HPDE6-E6E7 (cell line): ENCODE measurements at regions not wholly inside any gene's neighbourhood (a gene's known extent, or its start where the extent isn't known, plus 50 kb on each side); places are given as distances from the start of the nearest gene placed in this dataset.
"Not testable (repeated sequence)": the region's sequence is repeated elsewhere in the genome, so short reads cannot be mapped to it uniquely, and the experiment has no call there.

Source experiments
- DNase-seq: peaks from one replicate; pipeline ENCODE4 v3.0.0; 2011; ENCODE audit warnings: missing footprints; ENCODE audit errors: extremely low spot score

DNA sequence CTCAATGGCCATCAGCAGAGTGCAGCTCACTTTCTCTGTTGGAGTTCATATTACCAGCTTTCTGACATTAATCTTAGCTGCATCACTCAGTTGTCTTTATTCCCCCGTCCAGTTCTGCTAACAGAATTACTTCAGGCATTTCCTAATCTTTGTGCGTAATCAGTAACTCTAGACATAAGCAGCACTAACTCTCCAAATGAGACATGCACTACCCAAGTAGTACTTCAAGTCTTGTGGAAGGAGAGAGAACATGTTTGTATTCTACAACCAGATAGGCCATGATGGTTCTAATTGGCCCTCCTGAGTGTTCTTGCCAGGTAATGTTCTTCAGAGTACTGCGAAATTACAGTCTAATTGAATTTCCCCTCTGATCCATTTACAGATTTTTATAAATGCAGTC, 448.5 kb upstream of the RPS6KA3 start:
- no peak for DNase-seq

- DNase-seq = no peak
Measured at GRCh38 chrX:20712811-20713210, 446.1 kb upstream of the RPS6KA3 start.

GRCh38 chrX:20711366-20711765, 444.7 kb upstream of the RPS6KA3 start:
- no peak for DNase-seq

- DNase-seq = no peak
Measured at GRCh38 chrX:20693078-20693477, 426.4 kb upstream of the RPS6KA3 start.

- no peak for DNase-seq
Measured at GRCh38 chrX:20686256-20686655, 419.5 kb upstream of the RPS6KA3 start.

GRCh38 chrX:20685652-20686051, 418.9 kb upstream of the RPS6KA3 start:
- DNase-seq = no peak

GRCh38 chrX:20681683-20682082, 415.0 kb upstream of the RPS6KA3 start:
- DNase-seq = no peak

DNA sequence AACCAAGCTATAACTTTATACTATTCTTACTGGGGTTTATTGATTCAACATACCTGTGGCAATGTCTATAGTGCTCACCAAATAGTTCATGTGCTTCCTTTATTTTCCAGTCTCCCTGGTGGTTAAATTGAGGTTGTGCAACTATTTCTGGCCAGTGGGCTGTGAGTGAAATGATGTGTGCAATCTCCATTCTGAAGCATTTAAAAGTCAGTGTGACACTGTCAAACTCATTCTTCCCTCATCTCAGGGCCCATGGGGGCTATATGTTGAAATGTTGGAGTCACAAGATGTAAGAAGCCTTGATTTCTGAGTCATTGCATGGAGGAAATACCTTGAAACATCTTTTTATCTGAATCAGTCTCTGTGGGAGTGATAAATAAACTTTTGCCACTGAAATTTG, 414.3 kb upstream of the RPS6KA3 start:
- no peak for DNase-seq

- DNase-seq = no peak
Measured at GRCh38 chrX:20672476-20672875, 405.8 kb upstream of the RPS6KA3 start.

- not testable (repeated sequence) for DNase-seq
Measured at GRCh38 chrX:20671746-20672145, 405.0 kb upstream of the RPS6KA3 start.

DNA sequence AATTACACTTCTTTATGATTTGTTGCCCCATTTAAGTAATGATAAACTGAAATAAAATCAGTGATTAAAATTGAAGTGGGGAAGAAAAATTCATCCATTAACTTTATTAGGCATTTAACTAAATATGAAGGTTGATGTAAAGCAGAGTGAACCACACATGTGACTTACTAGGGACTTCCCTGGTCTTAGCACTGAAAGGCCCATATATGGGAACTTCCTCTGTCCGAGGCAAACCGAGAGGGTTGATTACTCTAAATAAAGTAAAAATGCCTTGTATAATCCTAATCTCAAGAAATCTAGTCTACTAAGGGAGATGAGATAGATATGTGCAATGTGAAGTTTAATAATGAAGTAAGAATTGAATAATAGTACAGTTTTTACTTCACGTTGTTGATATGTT, 403.9 kb upstream of the RPS6KA3 start:
- no peak for DNase-seq

DNA sequence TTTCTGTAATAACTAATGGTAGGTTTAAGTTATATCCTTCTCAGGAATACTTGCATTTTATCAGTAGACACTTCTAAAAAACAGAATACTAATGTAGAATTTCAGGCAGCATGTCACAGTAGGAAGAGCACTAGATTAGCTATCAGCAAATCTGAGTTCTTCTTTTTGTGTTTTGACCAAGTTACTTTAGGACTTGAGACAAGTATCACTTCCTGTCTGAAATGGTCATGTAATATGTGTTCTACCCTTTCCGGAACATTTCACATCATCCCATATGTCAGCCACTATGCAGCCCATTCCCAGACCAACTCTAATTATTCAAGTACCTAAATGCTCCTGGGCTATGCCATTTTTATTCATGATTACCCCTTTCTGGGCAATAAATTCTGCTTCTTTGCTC, 401.8 kb upstream of the RPS6KA3 start:
- no peak for DNase-seq

- DNase-seq = no peak
Measured at GRCh38 chrX:20666331-20666730, 399.6 kb upstream of the RPS6KA3 start.

DNA sequence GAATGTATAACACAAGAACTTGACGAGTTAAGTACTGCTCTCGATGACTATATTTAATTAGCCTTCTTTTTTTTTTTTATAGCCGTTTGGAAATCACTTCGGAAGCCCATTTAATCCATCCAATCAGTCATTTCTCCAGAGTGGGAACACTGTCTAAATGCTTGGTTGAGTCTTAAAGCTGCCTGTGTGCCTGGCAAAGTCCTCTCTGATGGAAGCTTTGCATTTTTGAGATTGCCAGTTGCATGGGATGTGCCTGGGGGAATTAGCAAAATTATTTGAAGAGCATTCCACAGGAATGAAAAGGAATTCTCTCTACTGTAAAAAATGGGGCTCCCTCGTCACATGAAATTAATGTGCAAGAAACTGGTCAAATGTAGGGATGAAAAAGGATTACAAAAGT, 398.8 kb upstream of the RPS6KA3 start:
- no peak for DNase-seq

GRCh38 chrX:20664774-20665173, 398.1 kb upstream of the RPS6KA3 start:
- DNase-seq = no peak

DNA sequence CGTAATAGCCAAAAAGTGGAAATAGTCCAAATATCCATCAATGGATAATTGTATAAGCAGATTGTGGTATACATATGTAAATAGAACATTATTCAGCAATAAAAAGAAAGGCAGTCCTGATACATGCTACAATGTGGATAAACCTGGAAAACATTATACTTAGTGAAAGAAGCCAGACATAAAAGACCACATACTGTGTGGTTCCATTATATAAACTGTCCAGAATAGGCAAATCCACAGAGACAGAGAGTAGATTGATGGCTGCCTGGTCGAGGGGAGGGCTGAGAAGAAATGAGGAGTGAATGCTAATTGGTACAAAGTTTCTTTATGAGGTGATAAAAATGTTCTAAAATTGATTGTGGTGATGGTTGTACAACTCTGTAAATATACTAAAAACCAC, 397.4 kb upstream of the RPS6KA3 start:
- DNase-seq = no peak

DNA sequence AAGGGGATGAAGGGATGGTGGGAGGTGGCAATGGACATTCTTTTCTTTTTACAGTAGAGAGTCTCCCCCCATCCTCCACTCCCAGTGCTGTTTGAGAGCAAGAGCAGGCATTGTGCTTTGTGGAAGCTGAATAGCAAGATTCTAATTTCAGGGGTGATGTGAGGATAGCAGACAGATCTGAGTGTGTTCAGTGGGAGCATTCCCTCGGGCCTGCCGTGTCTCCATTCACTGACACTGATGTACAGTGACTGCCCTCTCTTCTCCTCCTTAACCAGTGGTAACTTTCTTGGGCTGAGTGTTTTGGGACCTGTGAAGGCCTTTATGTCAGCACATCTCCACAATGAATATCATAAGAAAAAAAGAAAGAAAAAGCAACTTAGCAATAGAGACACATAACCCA, 396.6 kb upstream of the RPS6KA3 start:
- no peak for DNase-seq

DNA sequence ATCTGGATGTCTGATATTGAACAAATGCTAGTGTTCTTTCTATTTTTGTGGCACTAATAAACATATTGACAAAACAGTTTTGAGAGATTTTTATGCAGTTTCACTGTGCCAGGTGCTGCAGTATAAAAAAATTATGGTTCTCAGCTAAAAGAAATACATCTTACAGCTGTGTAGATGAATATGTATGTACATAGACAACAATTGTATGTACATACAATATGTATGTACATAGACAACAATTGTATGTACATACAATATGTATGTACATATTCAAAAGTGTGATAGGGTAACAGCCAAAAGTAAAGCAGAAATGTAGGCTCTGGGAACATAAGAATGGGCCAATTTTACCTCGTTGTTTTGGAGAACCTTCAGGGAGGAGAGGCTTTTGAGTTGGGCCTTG, 390.0 kb upstream of the RPS6KA3 start:
- DNase-seq = no peak

DNA sequence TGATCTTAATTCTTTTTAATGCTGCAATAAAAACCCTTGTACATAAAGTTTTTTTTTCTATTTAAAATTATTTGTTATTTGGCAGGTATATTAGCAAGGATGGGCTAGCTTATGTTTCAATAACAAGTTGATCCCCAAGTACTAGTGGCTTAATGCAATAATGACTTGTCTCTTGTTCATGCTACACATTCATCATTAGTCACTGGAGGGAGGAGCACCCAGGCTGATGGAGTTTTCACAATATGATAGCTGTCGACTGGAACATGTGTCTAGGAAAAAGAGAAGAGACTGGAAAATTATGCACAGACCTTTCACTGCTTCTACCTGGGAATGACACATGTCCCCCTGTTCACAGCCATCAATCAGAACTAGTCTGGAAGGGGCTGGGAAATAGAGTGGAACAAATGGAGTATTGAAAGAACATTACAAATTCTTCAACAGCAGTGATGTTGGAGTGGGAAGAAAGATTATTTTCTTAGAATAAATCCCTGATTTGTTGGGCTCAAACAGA, 387.9 kb upstream of the RPS6KA3 start:
- no peak for DNase-seq

DNA sequence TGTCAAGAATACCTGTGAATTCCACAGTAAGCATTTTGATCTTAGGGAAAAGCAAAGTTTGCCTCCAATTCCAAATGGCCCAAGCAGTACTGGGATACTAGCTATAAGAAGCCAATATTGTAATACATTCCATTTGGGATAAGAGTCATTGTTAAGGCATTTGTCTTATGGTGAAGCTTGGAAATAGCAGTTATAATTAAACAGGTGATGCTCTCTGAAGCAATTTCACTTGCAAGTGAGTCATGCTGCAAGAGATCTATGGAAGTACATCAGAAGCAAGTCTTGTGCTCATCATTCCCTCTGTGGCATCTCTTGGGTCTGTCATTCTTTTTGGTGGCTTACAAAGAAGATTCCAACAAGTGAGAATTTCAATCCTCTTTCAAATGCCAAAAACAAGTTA, 386.4 kb upstream of the RPS6KA3 start:
- DNase-seq = no peak

GRCh38 chrX:20641954-20642353, 375.2 kb upstream of the RPS6KA3 start:
- DNase-seq = no peak

- DNase-seq = no peak
Measured at GRCh38 chrX:20639115-20639514, 372.4 kb upstream of the RPS6KA3 start.

GRCh38 chrX:20637351-20637750, 370.6 kb upstream of the RPS6KA3 start:
- DNase-seq = no peak

GRCh38 chrX:20633451-20633850, 366.7 kb upstream of the RPS6KA3 start:
- DNase-seq = no peak

GRCh38 chrX:20623448-20623847, 356.7 kb upstream of the RPS6KA3 start:
- no peak for DNase-seq
